AG20443 (cell line): ENCODE measurements at regions not wholly inside any gene's neighbourhood (a gene's known extent, or its start where the extent isn't known, plus 50 kb on each side); places are given as distances from the start of the nearest gene placed in this dataset.

Experiments
- DNase-seq: peaks from one replicate; pipeline ENCODE4 v3.0.0; 2012; ENCODE audit warnings: low spot score, mixed read lengths

DNA sequence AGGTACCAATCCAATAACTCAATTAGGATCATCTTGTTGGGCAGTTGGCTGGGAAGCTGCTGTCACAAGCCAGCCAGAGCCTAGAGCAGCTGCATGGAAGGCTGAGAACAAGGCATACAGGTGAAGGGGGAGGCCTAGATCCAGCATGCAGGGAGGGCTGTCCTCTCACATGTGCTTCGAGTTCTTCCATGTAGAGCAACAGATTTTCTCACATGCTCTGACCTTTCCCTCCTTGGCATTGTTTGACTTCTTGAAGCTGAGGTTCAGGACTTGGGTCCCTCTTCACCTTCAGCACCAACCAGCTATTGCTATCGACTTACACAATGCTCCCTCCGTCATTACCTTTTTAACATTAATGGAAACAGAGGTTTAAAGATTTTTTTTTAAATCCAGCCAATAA, 257.7 kb downstream of the ATG4C start:
- no peak for DNase-seq

DNA sequence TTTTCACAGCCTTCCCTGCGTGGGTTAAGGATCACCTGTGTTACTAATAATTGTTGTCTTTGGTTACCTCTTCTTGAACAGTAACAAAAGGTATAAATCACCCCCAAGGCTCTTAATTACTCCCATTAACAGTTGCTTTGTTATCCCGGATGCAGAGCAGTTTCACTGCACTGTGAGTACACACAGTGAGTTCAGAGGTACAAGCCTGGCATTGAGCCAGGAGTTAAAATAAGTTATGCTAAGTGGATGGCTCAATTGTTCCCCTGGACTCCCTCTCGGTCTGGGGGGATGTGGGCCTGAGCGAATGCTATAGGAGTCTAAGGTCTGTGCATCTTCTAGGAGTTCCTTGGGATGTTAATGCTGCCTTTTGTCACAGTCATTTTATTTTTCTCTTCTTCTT, 258.3 kb downstream of the ATG4C start:
- DNase-seq = no peak

GRCh38 chr1:63046539-63046938, 262.6 kb downstream of the ATG4C start:
- DNase-seq = no peak

GRCh38 chr1:63049135-63049534, 265.2 kb downstream of the ATG4C start:
- no peak for DNase-seq

DNA sequence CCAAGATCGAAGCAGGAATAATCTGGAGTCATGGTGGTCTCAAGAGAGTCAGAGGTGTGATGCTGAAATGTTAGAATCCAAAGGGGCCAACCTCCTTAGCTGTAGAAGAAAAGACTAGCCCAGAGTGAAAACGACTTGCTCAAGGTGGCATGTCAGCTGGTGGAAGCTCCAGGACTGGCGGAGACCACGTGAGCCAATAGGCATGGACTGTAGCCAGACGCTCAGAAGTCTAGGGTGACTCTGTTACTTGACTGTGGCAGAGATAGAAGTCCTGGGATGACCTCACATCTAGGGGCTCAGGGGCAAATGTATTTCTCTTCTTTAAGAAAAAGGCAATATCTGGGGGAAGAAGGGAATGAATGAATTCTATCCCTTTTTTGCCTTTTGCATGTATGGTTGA, 267.4 kb downstream of the ATG4C start:
- no peak for DNase-seq

DNA sequence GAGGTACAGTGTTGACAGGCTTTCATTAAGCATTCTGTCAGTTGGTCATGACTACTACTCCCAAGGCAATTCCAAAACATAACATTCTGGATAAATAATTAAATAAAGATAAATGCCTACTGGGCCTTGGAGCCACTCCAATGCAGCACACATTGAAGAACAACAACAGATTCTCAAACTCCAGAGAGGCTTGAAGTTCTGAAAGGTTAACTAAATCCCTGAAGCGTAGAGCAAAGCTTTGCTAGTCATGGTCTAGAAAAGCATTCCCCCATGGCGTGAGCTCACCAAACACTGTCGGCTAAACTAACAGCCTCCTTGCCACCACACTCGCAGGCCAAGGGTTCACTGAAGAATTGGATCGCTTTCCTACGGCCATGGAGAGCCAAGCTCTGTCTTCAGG, 268.0 kb downstream of the ATG4C start:
- no peak for DNase-seq

DNA sequence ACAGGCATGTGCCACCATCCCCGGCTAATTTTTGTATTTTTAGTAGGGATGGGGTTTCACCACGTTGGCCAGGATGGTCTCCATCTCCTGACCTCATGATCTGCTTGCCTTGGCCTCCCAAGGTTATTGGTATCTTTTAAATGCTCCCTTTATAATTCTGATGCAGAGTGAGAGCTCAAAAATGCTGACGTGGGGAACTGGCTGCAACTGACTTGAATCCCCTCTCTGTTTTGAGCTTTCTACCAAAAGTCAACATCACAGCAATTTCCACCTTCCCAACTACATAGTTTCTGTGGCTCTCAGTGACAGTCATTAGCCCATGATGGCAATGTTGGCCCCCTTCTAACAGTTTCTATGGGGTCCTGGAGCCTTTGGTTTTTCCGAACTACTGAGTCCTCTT, 268.2 kb upstream of the FOXD3 start:
- no peak for DNase-seq

DNA sequence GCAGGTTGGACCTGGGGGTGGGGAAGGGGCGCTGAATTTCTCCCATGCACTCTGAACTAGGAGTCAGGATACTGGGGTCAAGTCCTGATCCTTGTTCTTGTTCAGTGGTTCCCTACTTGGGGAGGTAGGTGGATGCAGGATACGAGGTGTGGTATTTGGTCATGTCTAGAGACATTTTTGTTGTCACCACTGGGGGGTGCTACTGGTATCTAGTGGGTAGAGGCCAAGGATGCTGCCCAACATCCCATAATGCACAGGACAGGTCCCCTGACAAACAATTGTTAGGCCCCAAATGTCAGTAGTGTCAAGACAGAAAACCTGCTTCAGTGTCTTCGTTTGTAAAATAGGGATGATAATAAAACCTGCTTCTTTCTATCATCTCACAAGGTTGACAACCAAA, 259.0 kb upstream of the FOXD3 start:
- DNase-seq = no peak

DNA sequence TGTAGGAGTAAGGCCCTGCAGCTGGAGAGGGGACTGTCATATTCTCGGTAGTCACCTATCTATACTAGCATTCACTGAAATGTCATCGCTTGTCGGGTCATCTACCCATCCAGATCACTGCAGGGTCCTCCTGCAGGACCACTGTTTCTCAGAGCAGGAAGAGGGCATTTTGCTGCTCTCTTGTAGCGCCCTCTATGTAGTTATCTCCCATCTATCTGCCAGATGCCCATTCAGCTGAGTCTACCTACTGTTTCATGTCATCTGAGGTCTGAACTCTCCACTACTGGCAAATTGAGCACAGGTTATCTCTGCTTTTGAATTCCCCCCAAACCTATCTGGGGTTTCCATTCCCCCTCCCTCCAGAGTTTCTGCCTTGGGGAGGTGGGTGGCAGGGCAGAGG, 258.2 kb upstream of the FOXD3 start:
- DNase-seq = no peak

GRCh38 chr1:63068626-63069025, 253.7 kb upstream of the FOXD3 start:
- no peak for DNase-seq

- DNase-seq = no peak
Measured at GRCh38 chr1:63069214-63069613, 253.2 kb upstream of the FOXD3 start.

DNA sequence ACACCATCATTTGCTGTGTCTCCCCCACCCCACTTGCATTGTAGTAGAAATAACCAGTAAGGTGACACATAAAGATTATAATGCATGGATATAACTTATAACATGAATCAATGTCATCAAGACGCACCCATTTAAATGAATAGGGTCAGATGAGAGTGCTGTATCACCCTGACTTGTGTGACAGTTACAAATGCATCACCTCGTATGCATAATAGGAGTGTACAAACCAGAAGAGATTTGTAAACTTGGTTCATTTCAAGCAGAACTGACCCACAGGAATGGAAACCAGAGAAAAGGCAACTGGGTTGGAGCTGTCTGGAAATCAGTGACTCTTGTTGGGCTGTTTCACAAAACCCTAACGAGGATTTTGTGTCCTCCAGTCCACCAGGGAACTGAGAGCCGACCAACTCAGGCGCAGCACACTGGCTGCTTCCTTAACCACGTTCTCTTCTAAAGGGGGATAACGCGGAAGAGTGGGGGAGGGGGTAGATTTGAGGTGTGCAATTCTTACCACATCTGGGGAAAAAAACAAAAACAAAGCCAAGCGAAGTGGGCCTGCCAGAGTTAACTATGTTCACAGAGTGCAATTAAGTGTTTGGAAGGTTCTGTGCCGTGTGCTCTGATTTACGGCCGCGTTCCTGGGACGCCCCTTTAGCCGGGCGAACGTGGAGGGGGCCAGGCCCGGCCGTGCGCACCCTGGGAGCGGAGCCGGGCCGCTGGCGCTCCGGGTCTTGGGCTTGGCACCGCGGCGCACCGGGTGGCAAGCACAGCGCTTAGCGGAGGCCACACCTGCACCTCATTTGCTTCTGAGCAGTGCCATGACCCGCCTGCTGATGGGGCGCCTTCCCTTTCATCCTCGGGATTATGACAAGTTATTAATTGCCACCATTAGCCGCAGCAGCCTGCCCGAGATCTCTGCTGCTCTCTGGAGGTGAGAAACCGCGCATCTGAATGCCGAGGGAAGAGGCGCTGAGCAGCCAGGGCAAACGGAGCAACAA, 248.8 kb upstream of the FOXD3 start:
- DNase-seq = peak; percentile 29

DNA sequence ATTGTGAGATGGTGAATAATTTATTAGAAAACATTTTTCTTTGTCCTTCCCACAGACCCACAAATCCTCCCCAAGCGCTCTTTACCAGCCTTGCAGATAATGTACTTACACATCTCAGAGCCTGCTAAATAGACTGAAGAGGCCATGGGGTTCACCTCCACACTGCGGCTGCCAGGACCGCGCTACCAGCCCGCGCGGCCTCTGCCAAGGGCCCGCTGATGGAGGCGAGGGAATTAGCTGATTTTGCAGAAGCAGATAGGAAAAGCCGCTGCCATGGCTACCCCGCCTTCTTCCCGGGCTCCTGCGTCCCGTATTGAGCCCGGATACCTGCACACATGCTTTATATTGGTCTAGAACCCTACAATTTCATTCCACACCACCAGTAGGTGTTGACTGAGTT, 248.0 kb upstream of the FOXD3 start:
- no peak for DNase-seq

GRCh38 chr1:63082766-63083165, 239.6 kb upstream of the FOXD3 start:
- DNase-seq = no peak

GRCh38 chr1:63087966-63088365, 234.4 kb upstream of the FOXD3 start:
- no peak for DNase-seq

DNA sequence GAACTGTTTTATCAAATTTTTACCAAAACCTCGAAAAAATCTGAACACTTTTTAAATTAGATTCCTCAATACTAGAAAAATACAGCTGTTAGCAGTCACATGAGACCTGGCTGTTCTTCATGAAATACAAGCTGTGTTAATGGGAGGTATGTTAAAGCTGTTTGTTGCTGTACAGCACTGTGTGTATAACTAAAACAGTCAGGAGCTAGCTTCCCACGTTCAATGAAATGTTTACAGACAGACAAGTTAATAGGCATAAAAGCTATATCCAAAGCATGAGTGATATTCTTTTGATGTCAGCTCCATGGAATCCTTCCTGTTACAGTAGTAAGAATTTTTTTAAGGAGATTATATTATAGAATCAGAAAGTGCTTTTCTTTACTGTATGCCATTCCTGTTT, 223.2 kb upstream of the FOXD3 start:
- DNase-seq = no peak

DNA sequence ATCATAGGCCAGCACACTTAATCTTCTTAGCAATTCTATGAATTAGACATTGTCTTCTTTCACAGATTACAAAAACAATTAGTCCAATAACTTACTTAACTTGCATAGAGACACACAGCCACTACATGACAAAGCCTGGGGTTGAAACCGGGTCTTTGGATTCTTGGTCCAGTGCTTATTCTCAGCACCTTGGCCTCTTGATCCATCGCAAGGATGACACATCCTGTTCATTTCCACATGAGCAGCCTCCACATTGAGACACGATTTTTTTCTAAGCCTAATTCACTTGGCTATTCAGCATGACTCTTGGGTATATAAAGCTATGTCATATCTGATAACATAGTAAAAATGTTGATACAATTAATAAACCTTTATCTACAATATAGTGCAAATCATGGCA, 221.0 kb upstream of the FOXD3 start:
- DNase-seq = no peak

- DNase-seq = no peak
Measured at GRCh38 chr1:63103682-63104081, 218.7 kb upstream of the FOXD3 start.

DNA sequence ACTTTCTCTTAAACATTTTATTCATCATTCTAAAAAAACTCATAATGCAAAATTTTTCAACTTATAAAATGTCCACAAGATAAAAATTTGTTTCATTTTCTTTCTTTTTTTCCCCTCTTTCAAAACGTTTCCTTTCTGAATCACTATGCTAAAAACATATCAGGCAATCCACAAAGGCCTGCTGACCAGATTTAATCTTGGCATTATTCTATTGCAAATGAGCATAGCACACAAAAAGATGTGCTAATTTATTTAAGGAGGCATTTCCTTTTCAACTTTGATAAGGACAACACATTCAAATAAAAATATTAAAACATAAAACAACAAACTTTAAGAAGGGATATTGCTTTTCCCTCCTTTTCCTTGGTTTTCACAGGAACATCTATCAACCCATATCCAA, 215.3 kb upstream of the FOXD3 start:
- DNase-seq = no peak

DNA sequence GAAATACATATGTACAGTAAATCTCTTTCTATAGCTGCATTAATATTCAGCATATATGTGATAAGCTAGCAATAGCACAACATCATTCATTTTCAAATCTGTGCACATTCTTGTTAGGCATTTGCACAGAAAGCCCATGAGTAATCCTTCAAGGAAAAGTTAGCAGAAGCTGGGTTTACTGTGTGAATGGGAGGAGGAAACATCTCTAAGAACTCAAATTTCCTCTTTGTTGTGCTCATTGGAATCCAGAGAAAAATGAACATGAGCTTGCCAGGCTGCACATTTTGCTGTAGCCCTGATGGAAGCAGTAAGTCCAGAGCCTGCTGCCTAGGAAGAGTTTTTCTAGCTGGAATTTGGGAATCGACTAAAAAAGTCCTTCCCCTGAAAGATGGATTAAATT, 214.2 kb upstream of the FOXD3 start:
- no peak for DNase-seq

DNA sequence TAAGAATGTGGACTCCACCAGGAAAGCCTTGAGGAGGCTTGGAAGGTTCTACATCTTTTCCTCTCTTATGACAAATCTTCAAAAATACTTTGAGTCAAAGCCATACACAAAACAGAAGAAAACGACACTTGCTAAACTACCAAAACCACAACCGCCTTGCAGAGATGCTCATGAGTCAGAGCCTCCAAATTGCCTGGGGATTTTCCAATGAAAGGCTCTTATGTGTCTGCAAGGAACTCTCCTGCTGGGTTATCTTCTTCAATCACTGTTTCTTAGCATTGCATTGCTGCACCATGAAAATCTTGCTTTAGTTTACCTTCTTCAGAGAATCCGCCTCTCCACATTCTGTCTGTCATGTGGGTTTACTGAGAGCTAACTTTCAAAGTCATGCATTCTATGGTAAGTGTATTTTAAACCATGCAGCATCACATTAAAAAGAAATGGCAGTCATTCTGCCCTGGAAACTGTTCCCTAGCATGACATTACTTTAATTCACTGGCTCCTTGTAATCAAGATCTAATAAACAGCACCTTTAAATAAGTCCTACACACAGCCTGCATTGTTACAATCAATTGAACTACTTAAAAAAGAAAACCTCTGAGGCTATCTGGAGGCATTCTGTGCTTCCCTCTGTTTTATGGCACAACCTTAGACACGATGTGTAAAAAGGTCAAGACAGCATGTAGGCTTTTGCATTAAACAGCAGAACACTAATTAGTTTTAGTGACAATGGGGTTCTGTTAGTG, 210.0 kb upstream of the FOXD3 start:
- peak; percentile 81 for DNase-seq

- no peak for DNase-seq
Measured at GRCh38 chr1:63115527-63115926, 206.8 kb upstream of the FOXD3 start.

GRCh38 chr1:63116016-63116415, 206.4 kb upstream of the FOXD3 start:
- DNase-seq = peak; percentile 13
